DOHH2 (cell line): ENCODE measurements at regions not wholly inside any gene's neighbourhood (a gene's known extent, or its start where the extent isn't known, plus 50 kb on each side); places are given as distances from the start of the nearest gene placed in this dataset.

ENCODE experiments used
- H3F3A ChIP-seq: fragments of 200-600 bp; sonication (generic), shearing (Covaris generic); 2 replicates; pipeline ENCODE4 v1.6.0; 2016; ENCODE audit warnings: antibody characterized with exemption, mild to moderate bottlenecking; ENCODE audit not compliant: control insufficient read depth, insufficient read depth
- H3K27ac ChIP-seq: fragments of 200-600 bp; sonication (generic); 2 replicates; pipeline ENCODE4 v1.5.1; 2014; ENCODE audit warnings: low read depth, mild to moderate bottlenecking, low read length, moderate library complexity
- H3K27me3 ChIP-seq: fragments of 200-600 bp; sonication (generic); 2 replicates; pipeline ENCODE4 v1.6.1; 2014; ENCODE audit warnings: mild to moderate bottlenecking, low read length, mixed read lengths; ENCODE audit not compliant: control insufficient read depth
- H3K36me3 ChIP-seq: fragments of 200-600 bp; sonication (generic); 2 replicates; pipeline ENCODE4 v1.6.1; 2014; ENCODE audit warnings: mild to moderate bottlenecking, low read length, moderate library complexity, mixed read lengths; ENCODE audit not compliant: control insufficient read depth
- H3K4me1 ChIP-seq: fragments of 200-600 bp; sonication (generic); 2 replicates; pipeline ENCODE4 v1.6.1; 2014; ENCODE audit warnings: mild to moderate bottlenecking, low read length, mixed read lengths; ENCODE audit not compliant: control insufficient read depth
- H3K4me2 ChIP-seq: fragments of 200-600 bp; sonication (generic); 2 replicates; pipeline ENCODE4 v1.6.0; 2014; ENCODE audit warnings: mild to moderate bottlenecking, low read length, moderate library complexity
- H3K4me3 ChIP-seq: fragments of 200-600 bp; sonication (generic); 2 replicates; pipeline ENCODE4 v1.5.1; 2014; ENCODE audit warnings: mild to moderate bottlenecking, low read length, mixed read lengths
- H3K79me2 ChIP-seq: fragments of 200-600 bp; sonication (generic); 2 replicates; pipeline ENCODE4 v1.6.1; 2014; ENCODE audit warnings: mild to moderate bottlenecking, low read length, mixed read lengths; ENCODE audit not compliant: control insufficient read depth
- H3K9me2 ChIP-seq: fragments of 200-600 bp; sonication (generic); replicated peaks from 2 replicates; pipeline ENCODE4 v1.6.1; 2014; ENCODE audit warnings: mild to moderate bottlenecking, low read length, mixed read lengths; ENCODE audit not compliant: control insufficient read depth
- H3K9me3 ChIP-seq: fragments of 200-600 bp; sonication (generic); 2 replicates; pipeline ENCODE4 v1.6.1; 2014; ENCODE audit warnings: antibody characterized with exemption, low read length, mixed read lengths; ENCODE audit not compliant: control insufficient read depth, insufficient read depth
- H4K20me1 ChIP-seq: fragments of 200-600 bp; sonication (generic); 2 replicates; pipeline ENCODE4 v1.6.0; 2014; ENCODE audit warnings: low read depth, mild to moderate bottlenecking, antibody characterized with exemption, low read length, moderate library complexity; ENCODE audit not compliant: control insufficient read depth, insufficient read depth
- EZH2phosphoT487 ChIP-seq: fragments of 200-600 bp; sonication (generic); IDR thresholded peaks from 2 replicates; pipeline ENCODE4 v1.6.1; 2017; ENCODE audit warnings: borderline replicate concordance, mild to moderate bottlenecking, antibody characterized with exemption, low read length, moderate library complexity, mixed read lengths
- TF ChIP-seq, protein P1 (sequence below): fragments of 200-600 bp; sonication (generic); IDR thresholded peaks from one replicate; pipeline ENCODE4 v1.5.1; 2014; ENCODE audit warnings: antibody characterized with exemption, mild to moderate bottlenecking, low read depth, low read length; ENCODE audit not compliant: poor library complexity, severe bottlenecking

DNA sequence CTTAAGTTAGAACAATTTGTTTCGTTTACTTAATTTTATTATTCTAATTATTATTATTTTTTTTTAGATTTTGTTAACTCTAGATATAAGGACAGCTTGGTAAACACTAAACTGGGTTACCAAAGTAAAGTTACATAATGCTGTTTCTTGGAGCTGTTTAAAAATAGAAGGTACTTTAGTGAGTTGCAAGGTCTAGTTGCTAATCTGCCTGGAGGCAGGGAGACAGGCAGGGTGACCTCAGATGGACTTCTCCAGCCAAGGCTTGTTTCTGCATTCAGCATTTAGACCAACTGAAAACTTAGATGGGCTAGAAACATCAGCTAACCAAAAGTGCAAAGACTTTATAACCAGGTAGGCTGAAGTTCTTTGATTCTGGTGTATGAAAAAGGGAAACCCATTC is 336.4 kb upstream of the GRM7 start:
- no peaks in the 10 kb centered on the region for H3K9me2 ChIP-seq
- no peaks in the 10 kb centered on the region for H3K79me2 ChIP-seq
- no peak overlapping the region for H3K4me3 ChIP-seq
- H4K20me1 ChIP-seq = no peaks in the 10 kb centered on the region
- H3K27me3 ChIP-seq = no peaks in the 10 kb centered on the region
- TF ChIP-seq EZH2phosphoT487 = no peak
- TF ChIP-seq, protein P1, sequence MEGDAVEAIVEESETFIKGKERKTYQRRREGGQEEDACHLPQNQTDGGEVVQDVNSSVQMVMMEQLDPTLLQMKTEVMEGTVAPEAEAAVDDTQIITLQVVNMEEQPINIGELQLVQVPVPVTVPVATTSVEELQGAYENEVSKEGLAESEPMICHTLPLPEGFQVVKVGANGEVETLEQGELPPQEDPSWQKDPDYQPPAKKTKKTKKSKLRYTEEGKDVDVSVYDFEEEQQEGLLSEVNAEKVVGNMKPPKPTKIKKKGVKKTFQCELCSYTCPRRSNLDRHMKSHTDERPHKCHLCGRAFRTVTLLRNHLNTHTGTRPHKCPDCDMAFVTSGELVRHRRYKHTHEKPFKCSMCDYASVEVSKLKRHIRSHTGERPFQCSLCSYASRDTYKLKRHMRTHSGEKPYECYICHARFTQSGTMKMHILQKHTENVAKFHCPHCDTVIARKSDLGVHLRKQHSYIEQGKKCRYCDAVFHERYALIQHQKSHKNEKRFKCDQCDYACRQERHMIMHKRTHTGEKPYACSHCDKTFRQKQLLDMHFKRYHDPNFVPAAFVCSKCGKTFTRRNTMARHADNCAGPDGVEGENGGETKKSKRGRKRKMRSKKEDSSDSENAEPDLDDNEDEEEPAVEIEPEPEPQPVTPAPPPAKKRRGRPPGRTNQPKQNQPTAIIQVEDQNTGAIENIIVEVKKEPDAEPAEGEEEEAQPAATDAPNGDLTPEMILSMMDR = no peak
- H3F3A ChIP-seq = no peaks in the 10 kb centered on the region
- no peak overlapping the region for H3K4me2 ChIP-seq
- no peaks in the 10 kb centered on the region for H3K9me3 ChIP-seq
- H3K4me1 ChIP-seq = no peaks in the 10 kb centered on the region
- H3K36me3 ChIP-seq = no peaks in the 10 kb centered on the region
- H3K27ac ChIP-seq = no peak overlapping the region

- Histone ChIP-seq H3K4me3 (no peak overlapping the region), H3K9me3 (no peaks in the 10 kb centered on the region), H4K20me1 (no peaks in the 10 kb centered on the region), H3K4me2 (no peak overlapping the region), H3K36me3 (no peaks in the 10 kb centered on the region), H3K79me2 (no peaks in the 10 kb centered on the region), H3K27ac (no peak overlapping the region), H3K27me3 (no peaks in the 10 kb centered on the region), H3K4me1 (no peaks in the 10 kb centered on the region), H3F3A (no peaks in the 10 kb centered on the region), H3K9me2 (no peaks in the 10 kb centered on the region)
- TF ChIP-seq, protein P1 = no peak
- no peak for TF ChIP-seq EZH2phosphoT487
Measured at GRCh38 chr3:6526321-6526720, 334.6 kb upstream of the GRM7 start.

DNA sequence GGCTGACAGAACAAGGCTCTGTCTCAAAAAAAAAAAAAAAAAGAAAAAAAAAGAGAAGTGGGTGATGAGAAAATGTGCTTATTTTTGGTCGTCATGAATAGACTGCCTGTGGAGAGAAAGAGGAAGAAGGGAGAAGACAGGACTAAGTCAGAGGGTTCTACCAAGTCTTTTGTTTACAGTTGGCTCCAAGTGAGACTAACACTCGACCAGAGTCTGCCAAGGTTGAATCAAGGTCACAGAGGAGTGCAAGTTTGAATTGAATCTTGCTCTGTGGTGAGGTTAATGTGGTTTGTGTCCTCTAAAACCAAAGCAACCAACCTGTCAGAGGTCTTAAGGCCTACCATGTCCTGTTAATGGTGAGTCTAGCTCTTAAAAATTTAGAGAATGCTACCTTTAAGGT is 334.1 kb upstream of the GRM7 start:
- no peak for TF ChIP-seq EZH2phosphoT487
- TF ChIP-seq, protein P1 = no peak
- H3K9me2 ChIP-seq = no peaks in the 10 kb centered on the region
- H3K9me3 ChIP-seq = no peaks in the 10 kb centered on the region
- H4K20me1 ChIP-seq = no peaks in the 10 kb centered on the region
- no peaks in the 10 kb centered on the region for H3K36me3 ChIP-seq
- H3K27me3 ChIP-seq = no peaks in the 10 kb centered on the region
- no peaks in the 10 kb centered on the region for H3F3A ChIP-seq
- no peaks in the 10 kb centered on the region for H3K4me1 ChIP-seq
- H3K79me2 ChIP-seq = no peaks in the 10 kb centered on the region
- H3K27ac ChIP-seq = no peak overlapping the region
- H3K4me2 ChIP-seq = no peak overlapping the region
- no peak overlapping the region for H3K4me3 ChIP-seq

DNA sequence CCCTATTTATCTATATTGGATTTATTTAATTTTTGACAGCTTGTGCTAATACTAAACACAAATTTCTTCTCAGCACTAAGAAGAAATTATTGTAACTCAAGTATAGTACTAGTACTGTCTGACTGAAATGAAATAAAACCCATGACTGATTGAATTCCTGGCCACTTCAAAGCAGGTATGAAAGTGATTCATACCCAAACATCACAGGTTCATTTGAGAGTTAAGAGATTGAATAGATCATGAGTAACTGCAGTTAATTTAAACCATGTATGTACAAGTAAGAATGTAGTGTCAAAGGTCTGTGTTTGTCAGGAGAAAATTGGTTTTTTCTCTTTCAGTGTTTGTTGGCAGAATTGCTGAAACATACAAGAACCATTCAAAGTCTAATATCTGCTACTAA is 332.0 kb upstream of the GRM7 start:
- Histone ChIP-seq H3K79me2 (no peaks in the 10 kb centered on the region), H3K9me3 (no peaks in the 10 kb centered on the region), H3K4me2 (no peak overlapping the region), H3F3A (no peaks in the 10 kb centered on the region), H3K4me1 (no peaks in the 10 kb centered on the region), H3K27ac (no peak overlapping the region), H4K20me1 (no peaks in the 10 kb centered on the region), H3K4me3 (no peak overlapping the region), H3K36me3 (no peaks in the 10 kb centered on the region), H3K9me2 (no peaks in the 10 kb centered on the region), H3K27me3 (no peaks in the 10 kb centered on the region)
- TF ChIP-seq, protein P1 = no peak
- no peak for TF ChIP-seq EZH2phosphoT487
